GM13977 (cell line): ENCODE measurements at regions not wholly inside any gene's neighbourhood (a gene's known extent, or its start where the extent isn't known, plus 50 kb on each side); places are given as distances from the start of the nearest gene placed in this dataset.

Experiments
- DNase-seq: peaks from one replicate; pipeline ENCODE4 v3.0.0; 2012; ENCODE audit warnings: low spot score
- CTCF ChIP-seq: IDR thresholded peaks from 2 replicates; pipeline ENCODE4 v1.5.1; 2012; ENCODE audit warnings: mild to moderate bottlenecking, control low read depth; ENCODE audit not compliant: insufficient read depth; ENCODE audit errors: extremely low read depth, missing control alignments
- in situ Hi-C: fragments of 300-500 bp; cut with MboI; formaldehyde crosslinking; loops from one replicate; pipeline ENCODE4 v1.12.0; 2022; ENCODE audit warnings: low sequenced_read_pairs, low pct_unique_long_range_greater_than_20kb, mixed read lengths, inconsistent platforms; ENCODE audit not compliant: unreplicated experiment

DNA sequence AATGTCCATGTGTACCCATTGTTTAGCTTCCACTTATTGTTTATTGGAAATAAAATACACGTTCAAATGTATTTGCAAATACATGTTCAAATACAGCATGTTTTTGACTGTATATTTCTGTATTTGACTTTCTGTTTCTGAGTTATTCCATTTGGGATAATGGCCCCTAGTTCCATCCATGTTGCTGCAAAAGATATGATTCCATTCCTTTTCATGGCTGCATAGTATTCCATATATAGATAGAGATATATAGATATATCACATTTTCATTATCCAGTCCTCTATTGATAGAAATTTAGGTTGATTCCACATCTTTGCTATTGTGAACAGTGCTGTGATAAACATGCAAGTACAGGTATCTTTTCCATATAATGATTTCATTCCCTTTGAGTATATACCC is 241.4 kb upstream of the SOX2 start:
- TF ChIP-seq CTCF = no peak
- in situ Hi-C loops = no loop called here
- no peak for DNase-seq

GRCh38 chr3:181464033-181464694 is 247.6 kb upstream of the SOX2 start:
- TF ChIP-seq CTCF = no peak
- no peak for DNase-seq
- in situ Hi-C loops = no loop called here

GRCh38 chr3:181461381-181461780 is 250.3 kb upstream of the SOX2 start:
- no peak for DNase-seq
- no peak for TF ChIP-seq CTCF
- in situ Hi-C loops = no loop called here

GRCh38 chr3:181459516-181459915 is 252.2 kb upstream of the SOX2 start:
- in situ Hi-C loops = no loop called here
- no peak for DNase-seq
- no peak for TF ChIP-seq CTCF

DNA sequence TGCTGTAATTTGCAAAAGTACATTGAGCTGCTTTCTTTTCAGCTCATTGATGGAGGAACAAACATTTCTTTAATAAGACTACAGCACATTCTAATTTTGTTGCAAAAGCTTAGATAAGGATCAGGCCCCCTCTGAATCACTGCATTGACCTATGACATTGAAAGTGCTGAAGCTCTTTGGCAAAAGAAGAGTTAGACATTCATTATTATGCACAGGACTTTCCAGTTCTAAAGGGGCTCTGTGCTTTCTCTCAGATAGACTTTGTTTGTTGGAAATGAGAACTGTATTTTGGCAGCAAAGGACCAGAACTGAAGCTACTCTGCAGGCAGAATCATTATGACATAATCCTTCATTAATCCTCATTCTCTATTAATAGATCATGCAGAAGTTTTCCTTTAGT is 252.9 kb upstream of the SOX2 start:
- no peak for TF ChIP-seq CTCF
- in situ Hi-C loops = no loop called here
- no peak for DNase-seq

- TF ChIP-seq CTCF = no peak
- no peak for DNase-seq
- in situ Hi-C loops = no loop called here
These were observed 254.0 kb upstream of the SOX2 start for GRCh38 chr3:181457756-181458155.

DNA sequence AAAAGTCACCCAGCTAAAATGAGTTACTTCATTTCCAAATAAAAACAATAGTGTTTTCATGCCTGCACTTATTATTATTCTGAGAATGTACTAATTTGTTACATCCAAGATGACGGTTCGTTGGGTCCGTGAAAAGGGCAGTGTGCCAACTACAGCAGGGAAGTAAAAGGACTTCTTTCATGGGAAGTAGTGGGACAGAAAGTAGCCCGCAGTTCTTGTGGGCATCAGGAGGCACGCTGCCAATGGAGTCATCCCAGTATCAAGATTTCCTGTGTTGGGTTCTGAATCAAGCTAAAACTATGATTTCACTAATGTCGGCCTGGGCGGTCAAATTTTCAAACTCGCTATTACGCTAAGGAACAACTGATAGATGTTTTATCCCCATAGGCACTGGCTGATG is 254.5 kb upstream of the SOX2 start:
- no peak for TF ChIP-seq CTCF
- DNase-seq = no peak
- in situ Hi-C loops = no loop called here
